DOHH2 (cell line): ENCODE measurements at regions not wholly inside any gene's neighbourhood (a gene's known extent, or its start where the extent isn't known, plus 50 kb on each side); places are given as distances from the start of the nearest gene placed in this dataset.

Source experiments
- CTCF ChIP-seq: fragments of 200-600 bp; sonication (generic); IDR thresholded peaks from one replicate; pipeline ENCODE4 v1.5.1; 2014; ENCODE audit warnings: antibody characterized with exemption, mild to moderate bottlenecking, low read depth, low read length; ENCODE audit not compliant: poor library complexity, severe bottlenecking
- EZH2phosphoT487 ChIP-seq: fragments of 200-600 bp; sonication (generic); IDR thresholded peaks from 2 replicates; pipeline ENCODE4 v1.6.1; 2017; ENCODE audit warnings: borderline replicate concordance, mild to moderate bottlenecking, antibody characterized with exemption, low read length, moderate library complexity, mixed read lengths

GRCh38 chr6:4323322-4323721, 187.9 kb upstream of the ECI2 start:
- no peak for TF ChIP-seq CTCF
- TF ChIP-seq EZH2phosphoT487, result no peak
